Panc1 (cell line): ENCODE measurements at regions not wholly inside any gene's neighbourhood (a gene's known extent, or its start where the extent isn't known, plus 50 kb on each side); places are given as distances from the start of the nearest gene placed in this dataset.

Experiments
- ATAC-seq: fragments of 200-7000 bp; cut with Tn5 transposase; 2 replicates; pipeline ENCODE4 v1.9.1; 2020; ENCODE audit warnings: mild to moderate bottlenecking, moderate library complexity
- BruUV-seq: library from RNA; stranded (reverse); fragments of 400-500 nt; replicated peaks from 2 replicates; lab custom pipeline; 2021; lab: Mats Ljungman, UMichigan
- CTCF ChIA-PET: fragments of 300-600 bp; sonication (Branson Sonifier 250); formaldehyde crosslinking; loops from one replicate; lab custom pipeline; 2022; ENCODE audit warnings: antibody characterized with exemption; lab: Charles Lee
- POLR2A ChIA-PET: fragments of 300-600 bp; sonication (Branson Sonifier 250); formaldehyde crosslinking; loops from one replicate; lab custom pipeline; 2022; ENCODE audit warnings: antibody characterized with exemption; lab: Charles Lee
- DNase-seq: peaks from one replicate; pipeline ENCODE4 v3.0.0-alpha.2; 2010; ENCODE audit warnings: low read depth, low spot score
- H3K27ac ChIP-seq: 2 replicates; pipeline ENCODE4 v1.5.1; 2011; ENCODE audit warnings: mild to moderate bottlenecking, low read length, inconsistent platforms
- H3K27me3 ChIP-seq: fragments of 200-500 bp; sonication (Bioruptor generic); 2 replicates; pipeline ENCODE4 v1.6.0; 2014; ENCODE audit warnings: low read length, inconsistent platforms; ENCODE audit not compliant: control insufficient read depth, insufficient read depth
- H3K36me3 ChIP-seq: fragments of 200-500 bp; sonication (Bioruptor generic); 2 replicates; pipeline ENCODE4 v1.5.1; 2014; ENCODE audit warnings: inconsistent platforms, mild to moderate bottlenecking, low read length, moderate library complexity; ENCODE audit not compliant: control insufficient read depth, insufficient read depth
- H3K4me1 ChIP-seq: 2 replicates; pipeline ENCODE4 v1.5.1; 2011; ENCODE audit warnings: inconsistent platforms, mild to moderate bottlenecking, low read length, moderate library complexity; ENCODE audit not compliant: control insufficient read depth, insufficient read depth
- H3K4me3 ChIP-seq, 2 experiments: 2 replicates each; pipeline ENCODE4 v1.5.1; 2011 to 2012; ENCODE audit warnings: low read depth in 2 of 2, low read length in 2 of 2, mild to moderate bottlenecking in 2 of 2, inconsistent platforms in 1 of 2, moderate library complexity in 1 of 2
- H3K9me3 ChIP-seq: fragments of 200-500 bp; sonication (Bioruptor generic); 2 replicates; pipeline ENCODE4 v1.5.1; 2014; ENCODE audit warnings: low read depth, mild to moderate bottlenecking, inconsistent platforms, low read length, moderate library complexity; ENCODE audit not compliant: control insufficient read depth, insufficient read depth
- CTCF ChIP-seq: fragments of 450-650 bp; IDR thresholded peaks from 2 replicates; pipeline ENCODE4 v1.5.1; 2017; ENCODE audit warnings: mild to moderate bottlenecking
- POLR2AphosphoS5 ChIP-seq: IDR thresholded peaks from 2 replicates; pipeline ENCODE4 v1.6.1; 2012; ENCODE audit warnings: mild to moderate bottlenecking, low read depth, low read length, moderate library complexity
- SIN3A ChIP-seq: IDR thresholded peaks from 2 replicates; pipeline ENCODE4 v1.6.1; 2012; ENCODE audit warnings: low read depth, mild to moderate bottlenecking, low read length, moderate library complexity, borderline replicate concordance; ENCODE audit not compliant: insufficient read depth
- TCF7L2 ChIP-seq: IDR thresholded peaks from 2 replicates; pipeline ENCODE4 v1.6.1; 2011; ENCODE audit warnings: mild to moderate bottlenecking, low read depth, low read length, inconsistent platforms
- in situ Hi-C: cut with HindIII; loops from 2 replicates; pipeline ENCODE4 v1.10.0; 2016; ENCODE audit warnings: low sequenced_read_pairs, low pct_unique_long_range_greater_than_20kb
- intact Hi-C: fragments of 100-400 bp; cut with micrococcal nuclease; formaldehyde crosslinking; loops from one replicate; pipeline ENCODE4 v1.10.0; 2022; ENCODE audit not compliant: unreplicated experiment
- TF ChIP-seq, protein P1 (sequence below), 2 experiments: IDR thresholded peaks; 2 replicates each; pipeline ENCODE4 v1.6.1; 2011 to 2012; ENCODE audit warnings: low read depth in 2 of 2, control low read depth in 1 of 2, low read length in 1 of 2, mild to moderate bottlenecking in 1 of 2, moderate library complexity in 1 of 2; ENCODE audit not compliant: insufficient read depth in 1 of 2

DNA sequence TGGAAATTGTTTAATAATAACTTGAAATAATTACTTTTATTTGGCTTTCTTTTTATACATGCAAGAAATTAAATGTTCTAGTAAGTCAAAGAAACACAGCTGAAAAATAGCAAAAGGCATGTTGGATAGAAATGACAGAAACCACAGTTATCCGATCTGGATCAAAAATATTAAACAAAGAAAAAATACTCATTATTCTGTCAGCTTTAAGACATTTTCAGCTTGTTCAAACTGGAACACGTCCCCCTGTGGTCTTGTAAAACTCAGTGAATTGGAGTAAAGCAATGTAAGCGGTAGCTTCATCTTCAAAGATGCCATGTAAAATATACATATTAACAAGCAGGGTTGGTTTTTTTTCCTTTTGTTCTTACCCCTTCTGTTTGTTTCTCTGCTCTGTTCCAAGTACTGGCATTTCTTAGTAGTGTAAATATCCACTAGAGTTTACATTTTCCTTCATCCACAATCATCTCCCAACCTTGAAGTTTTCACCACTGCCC lies 223.4 kb downstream of the IGSF11 start:
- DNase-seq (no peak), ATAC-seq (no peak)
- no peak overlapping the region for H3K4me3 ChIP-seq
- TF ChIP-seq, protein P1, sequence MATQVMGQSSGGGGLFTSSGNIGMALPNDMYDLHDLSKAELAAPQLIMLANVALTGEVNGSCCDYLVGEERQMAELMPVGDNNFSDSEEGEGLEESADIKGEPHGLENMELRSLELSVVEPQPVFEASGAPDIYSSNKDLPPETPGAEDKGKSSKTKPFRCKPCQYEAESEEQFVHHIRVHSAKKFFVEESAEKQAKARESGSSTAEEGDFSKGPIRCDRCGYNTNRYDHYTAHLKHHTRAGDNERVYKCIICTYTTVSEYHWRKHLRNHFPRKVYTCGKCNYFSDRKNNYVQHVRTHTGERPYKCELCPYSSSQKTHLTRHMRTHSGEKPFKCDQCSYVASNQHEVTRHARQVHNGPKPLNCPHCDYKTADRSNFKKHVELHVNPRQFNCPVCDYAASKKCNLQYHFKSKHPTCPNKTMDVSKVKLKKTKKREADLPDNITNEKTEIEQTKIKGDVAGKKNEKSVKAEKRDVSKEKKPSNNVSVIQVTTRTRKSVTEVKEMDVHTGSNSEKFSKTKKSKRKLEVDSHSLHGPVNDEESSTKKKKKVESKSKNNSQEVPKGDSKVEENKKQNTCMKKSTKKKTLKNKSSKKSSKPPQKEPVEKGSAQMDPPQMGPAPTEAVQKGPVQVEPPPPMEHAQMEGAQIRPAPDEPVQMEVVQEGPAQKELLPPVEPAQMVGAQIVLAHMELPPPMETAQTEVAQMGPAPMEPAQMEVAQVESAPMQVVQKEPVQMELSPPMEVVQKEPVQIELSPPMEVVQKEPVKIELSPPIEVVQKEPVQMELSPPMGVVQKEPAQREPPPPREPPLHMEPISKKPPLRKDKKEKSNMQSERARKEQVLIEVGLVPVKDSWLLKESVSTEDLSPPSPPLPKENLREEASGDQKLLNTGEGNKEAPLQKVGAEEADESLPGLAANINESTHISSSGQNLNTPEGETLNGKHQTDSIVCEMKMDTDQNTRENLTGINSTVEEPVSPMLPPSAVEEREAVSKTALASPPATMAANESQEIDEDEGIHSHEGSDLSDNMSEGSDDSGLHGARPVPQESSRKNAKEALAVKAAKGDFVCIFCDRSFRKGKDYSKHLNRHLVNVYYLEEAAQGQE (IDR thresholded peaks at IDR 0.05; ENCODE audit: insufficient read depth in 1 of 2, low read depth in 2 of 2, low read length in 1 of 2), result no peak
- TF ChIP-seq TCF7L2, result no peak
- TF ChIP-seq SIN3A, result no peak
- TF ChIP-seq CTCF, result no peak
- TF ChIP-seq POLR2AphosphoS5, result no peak
- peaks cover 12% of the 10 kb centered on the region; the same call in 1 of the 2 replicates for H3K27me3 ChIP-seq
- H3K27ac ChIP-seq, result no peak overlapping the region
- POLR2A ChIA-PET, result no interaction called here
- intact Hi-C loops (loop anchor here (10.0 kb wide), 1 partner anchor 166 kb away; no protein-coding TSS in a partner anchor), in situ Hi-C loops (no loop called here)
- no TSS peak for BruUV-seq
- H3K36me3 ChIP-seq, result no peaks in the 10 kb centered on the region
- no peaks in the 10 kb centered on the region for H3K9me3 ChIP-seq
- CTCF ChIA-PET, result no interaction called here
- H3K4me1 ChIP-seq, result no peaks in the 10 kb centered on the region

GRCh38 chr3:118813472-118813871 lies 221.2 kb downstream of the IGSF11 start:
- in situ Hi-C loops, result no loop called here
- Histone ChIP-seq H3K27me3 (peaks cover 12% of the 10 kb centered on the region; the same call in 1 of the 2 replicates), H3K4me1 (no peaks in the 10 kb centered on the region), H3K9me3 (no peaks in the 10 kb centered on the region), H3K4me3 (no peak overlapping the region), H3K36me3 (no peaks in the 10 kb centered on the region), H3K27ac (no peak overlapping the region)
- DNase-seq (no peak), ATAC-seq (no peak)
- no TSS peak for BruUV-seq
- CTCF ChIA-PET, result interaction anchor here (0.5 kb wide), 1 partner anchor 280 kb away, joined by 5 read pairs; no protein-coding TSS in a partner anchor
- intact Hi-C loops, result loop anchor here (10.0 kb wide), 1 partner anchor 169 kb away; no protein-coding TSS in a partner anchor
- TF ChIP-seq SIN3A (no peak), TCF7L2 (no peak), CTCF (no peak)
- TF ChIP-seq, protein P1 (IDR thresholded peaks at IDR 0.05; ENCODE audit: insufficient read depth in 1 of 2, low read depth in 2 of 2, low read length in 1 of 2), result no peak
- POLR2A ChIA-PET, result no interaction called here
